AML-193 (cell line): ENCODE measurements at regions not wholly inside any gene's neighbourhood (a gene's known extent, or its start where the extent isn't known, plus 50 kb on each side); places are given as distances from the start of the nearest gene placed in this dataset.
"Not testable (repeated sequence)": the region's sequence is repeated elsewhere in the genome, so short reads cannot be mapped to it uniquely, and the experiment has no call there.

Experiments used
- DNase-seq, 2 experiments: peaks; one replicate each; lab custom pipeline; 2025; lab: John Stamatoyannopoulos, UW

DNA sequence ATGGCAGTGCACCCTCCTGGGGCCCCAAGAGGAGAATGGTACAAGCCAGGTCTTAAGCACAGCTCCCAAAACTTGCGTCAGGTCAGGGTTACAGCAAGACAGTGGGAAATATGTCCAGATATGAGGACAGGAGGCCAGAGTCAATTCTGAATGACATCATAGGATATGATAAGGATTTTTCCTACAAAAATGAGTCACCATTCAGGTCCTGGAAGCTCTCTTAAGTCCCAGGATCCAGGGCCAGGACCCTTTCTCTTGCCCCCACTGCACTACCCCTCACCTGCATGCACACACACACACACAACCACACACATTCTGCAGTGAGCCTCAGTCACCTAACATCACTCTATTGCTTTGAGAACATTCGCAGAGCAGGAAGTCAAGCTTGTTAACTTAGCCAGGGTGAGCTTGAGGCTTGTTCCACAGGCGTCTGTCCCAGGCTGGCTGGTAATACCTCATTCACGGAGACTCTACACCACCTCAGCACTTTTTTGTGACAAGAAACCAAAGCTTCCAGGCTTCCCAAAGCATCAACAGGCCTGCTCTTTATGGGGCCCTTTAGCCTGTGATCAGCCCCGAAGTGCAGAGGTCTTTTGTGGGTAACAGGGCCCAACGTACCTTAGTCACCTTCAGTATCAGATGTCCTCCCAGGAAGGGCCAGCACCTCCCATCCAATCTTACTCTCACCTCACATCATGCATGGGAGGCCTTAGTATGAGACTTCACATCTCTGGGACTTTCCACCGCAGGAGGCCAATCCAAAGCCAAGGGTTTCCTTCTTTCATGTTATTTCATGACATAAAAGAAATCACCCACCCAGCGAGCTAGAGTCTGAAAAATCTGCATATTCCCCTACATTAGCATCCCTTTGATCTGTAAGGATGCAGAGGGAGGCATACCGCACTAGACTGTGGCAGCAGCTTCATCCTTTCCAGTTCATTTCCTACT is 74.0 kb upstream of the LIPC start:
- DNase-seq, result no peak

DNA sequence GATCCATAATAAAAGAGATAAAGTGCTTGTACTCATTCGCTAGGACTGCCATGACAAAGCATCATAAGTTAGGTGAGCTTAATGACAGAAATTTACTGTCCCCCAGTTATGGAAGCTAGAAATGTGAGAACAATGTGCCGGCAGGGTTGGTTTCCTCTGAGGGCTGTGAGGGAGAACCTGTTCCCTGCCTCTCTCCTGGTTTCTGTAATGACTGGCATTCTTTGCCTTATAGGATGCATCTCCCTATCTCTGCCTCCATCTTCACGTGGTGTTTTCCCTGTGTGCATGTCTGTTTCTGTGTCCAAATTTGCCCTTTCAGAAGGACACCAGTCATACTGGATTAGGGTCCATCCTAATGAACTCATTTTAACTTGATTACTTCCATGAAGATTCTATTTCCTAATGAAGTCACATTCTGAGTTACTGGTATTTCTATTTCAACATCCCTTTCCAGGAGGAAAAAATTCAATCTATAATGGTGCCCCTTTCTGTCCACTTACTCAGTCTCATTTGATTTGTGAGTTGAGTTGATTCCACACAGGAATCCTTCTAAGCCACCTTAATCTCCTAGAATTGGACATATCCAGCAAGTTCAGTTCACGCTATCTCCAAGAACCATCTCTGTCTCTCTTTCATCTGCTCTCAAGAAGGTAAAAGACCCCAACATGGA is 71.2 kb upstream of the LIPC start:
- DNase-seq, result no peak

GRCh38 chr15:58361273-58361759 is 70.5 kb upstream of the LIPC start:
- DNase-seq, result peak; percentile 43 to 60

- no peak for DNase-seq
Observed at GRCh38 chr15:58362262-58362922, 69.4 kb upstream of the LIPC start.

DNA sequence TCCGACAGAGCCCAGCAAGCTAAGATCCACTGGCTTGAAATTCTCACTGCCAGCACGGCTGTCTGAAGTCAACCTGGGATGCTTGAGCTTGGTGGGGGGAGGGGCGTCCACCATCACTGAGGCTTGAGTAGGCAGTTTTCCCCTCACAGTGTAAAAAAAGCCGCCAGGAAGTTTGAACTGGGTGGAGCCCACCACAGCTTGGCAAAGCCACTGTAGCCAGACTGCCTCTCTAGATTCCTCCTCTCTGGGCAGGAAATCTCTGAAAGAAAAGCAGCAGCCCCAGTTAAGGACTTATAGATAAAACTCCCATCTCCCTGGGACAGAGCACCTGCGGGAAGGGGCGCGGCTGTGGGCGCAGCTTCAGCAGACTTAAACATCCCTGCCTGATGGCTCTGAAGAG is 68.7 kb upstream of the LIPC start:
- not testable (repeated sequence) for DNase-seq

DNA sequence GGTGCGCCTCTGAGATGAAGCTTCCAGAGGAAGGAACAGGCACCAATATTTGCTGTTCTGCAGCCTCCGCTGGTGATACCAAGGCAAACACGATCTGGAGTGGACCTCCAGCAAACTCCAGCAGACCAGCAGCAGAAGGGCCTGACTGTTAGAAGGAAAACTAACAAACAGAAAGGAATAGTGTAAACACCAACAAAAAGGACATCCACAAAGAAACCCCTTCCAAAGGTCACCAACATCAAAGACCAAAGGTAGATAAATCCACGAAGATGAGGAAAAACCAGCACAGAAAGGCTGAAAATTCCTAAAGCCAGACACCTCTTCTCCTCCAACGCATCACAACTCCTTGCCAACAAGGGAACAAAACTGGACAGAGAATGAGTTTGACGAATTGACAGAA is 68.1 kb upstream of the LIPC start:
- not testable (repeated sequence) for DNase-seq

DNA sequence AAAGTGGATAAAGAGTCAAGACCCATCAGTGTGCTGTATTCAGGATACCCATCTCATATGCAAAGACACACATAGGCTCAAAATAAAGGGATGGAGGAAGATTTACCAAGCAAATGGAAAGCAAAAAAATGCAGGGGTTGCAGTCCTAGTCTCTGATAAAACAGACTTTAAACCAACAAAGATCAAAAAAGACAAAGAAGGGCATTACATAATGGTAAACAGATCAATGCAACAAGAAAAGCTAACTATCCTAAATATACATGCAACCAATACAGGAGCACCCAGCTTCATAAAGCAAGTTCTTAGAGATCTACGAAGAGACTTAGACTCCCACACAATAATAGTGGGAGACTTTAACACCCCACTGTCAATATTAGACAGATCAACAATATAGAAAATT is 66.7 kb upstream of the LIPC start:
- DNase-seq, result not testable (repeated sequence)

DNA sequence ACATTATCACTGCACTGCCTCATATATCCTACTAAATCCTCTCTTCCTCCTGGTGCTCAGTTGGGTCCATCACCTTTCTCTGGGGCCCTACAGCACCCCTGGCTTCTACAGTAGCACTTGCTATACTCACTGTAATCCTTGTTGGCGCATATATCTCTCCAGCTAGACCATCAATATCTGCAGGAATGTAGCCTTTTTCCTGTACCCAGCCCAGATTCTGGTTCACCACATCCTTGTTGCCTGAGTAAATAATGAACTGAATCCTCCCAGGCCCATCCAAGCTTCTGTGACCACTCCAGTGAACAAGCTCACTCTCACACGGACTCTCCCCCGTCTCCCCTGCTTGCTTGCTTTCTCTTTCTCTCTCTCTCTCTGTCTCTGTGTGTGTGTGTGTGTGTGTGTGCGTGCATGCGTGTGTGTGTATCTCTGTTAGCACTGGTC is 62.5 kb upstream of the LIPC start:
- no peak for DNase-seq

- no peak for DNase-seq
Observed at GRCh38 chr15:58369956-58370355, 61.8 kb upstream of the LIPC start.

GRCh38 chr15:58374147-58374546 is 57.6 kb upstream of the LIPC start:
- DNase-seq, result no peak

DNA sequence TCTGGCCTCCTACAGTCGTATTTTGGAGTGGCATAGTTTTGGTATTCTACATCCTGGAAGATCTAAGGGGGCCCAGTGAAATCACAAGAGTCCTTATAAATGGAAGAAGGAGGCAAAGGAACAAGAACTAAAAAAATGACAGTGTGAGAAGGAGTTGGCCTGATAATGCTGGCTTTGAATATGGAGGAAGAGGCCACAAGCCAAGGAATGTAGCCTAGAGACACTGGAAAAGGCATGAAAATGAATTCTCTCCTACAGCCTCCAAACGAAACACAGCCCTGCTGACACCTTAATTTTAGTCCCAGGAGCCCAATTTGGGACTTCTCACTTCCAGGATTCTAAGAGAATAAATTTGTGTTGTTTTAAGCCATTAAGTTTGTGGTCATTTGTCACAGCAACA is 54.6 kb upstream of the LIPC start:
- DNase-seq, result no peak

- DNase-seq, result no peak
Observed at GRCh38 chr15:58378241-58379085, 53.3 kb upstream of the LIPC start.

GRCh38 chr15:58379454-58379853 is 52.3 kb upstream of the LIPC start:
- not testable (repeated sequence) for DNase-seq

DNA sequence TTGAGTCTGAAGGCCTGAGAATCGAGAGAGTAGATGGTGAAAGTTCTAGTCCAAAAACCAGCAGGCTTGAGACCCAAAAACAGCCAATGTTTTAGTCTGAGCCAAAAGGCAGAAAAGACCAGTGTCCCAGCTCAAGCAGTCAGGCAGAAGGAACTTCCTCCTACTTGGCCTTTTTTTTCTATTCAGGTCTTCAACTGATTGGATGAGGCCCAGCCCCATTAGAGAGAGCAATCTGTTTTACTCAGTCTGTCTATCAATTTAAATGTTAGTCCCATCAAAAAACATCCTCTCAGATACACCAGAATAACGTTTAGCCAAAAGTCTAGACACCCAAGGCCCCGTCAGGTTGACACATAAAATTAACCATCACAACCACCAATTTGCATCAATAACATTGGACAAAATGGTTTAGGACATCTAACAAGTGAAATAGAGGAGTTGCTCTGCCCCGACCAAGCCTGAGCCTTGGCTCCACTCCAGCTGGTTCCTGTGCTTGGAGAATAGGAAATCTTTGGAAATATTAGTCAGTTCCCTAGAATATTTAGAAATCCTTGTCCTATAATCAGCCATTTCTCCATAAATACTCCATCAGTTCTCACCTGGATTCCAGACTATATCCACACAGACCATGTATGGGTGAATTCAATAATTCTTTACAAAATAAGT is 51.4 kb upstream of the LIPC start:
- DNase-seq, result no peak

DNA sequence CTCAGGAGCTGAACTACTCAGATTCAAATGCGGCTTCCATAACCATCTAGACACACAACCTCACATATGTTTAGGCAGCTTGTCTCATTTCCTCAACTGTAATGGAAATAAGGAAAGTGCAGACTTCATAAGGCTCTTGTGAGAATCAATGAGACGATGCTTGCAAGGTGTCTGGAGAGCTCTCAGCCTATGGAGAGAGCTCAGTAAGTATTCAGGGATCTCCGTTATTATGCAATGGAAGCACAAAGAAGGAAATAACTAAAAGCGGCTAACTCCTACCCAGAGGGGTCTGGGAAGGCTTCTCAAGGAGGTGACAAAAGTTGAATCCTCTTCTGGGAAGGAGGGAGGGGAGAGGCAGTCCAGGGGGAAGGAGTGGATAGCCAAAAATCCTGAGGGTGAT is 50.1 kb upstream of the LIPC start:
- DNase-seq, result no peak
